Adrenal gland (tissue), 5 donors: ENCODE measurements at regions not wholly inside any gene's neighbourhood (a gene's known extent, or its start where the extent isn't known, plus 50 kb on each side); places are given as distances from the start of the nearest gene placed in this dataset.

Source experiments
- CTCF ChIP-seq, 6 experiments: fragments of 450-650 bp in 4 of 6; fragments of 200-600 bp in 2 of 6; sonication (generic) in 1 of 6; IDR thresholded peaks; 1 replicate in 5 of 6; 2 replicates in 1 of 6; pipeline versions ENCODE4 v1.5.1 to v1.8.0; 2016 to 2021; ENCODE audit warnings: antibody characterized with exemption in 6 of 6, mild to moderate bottlenecking in 2 of 6, moderate library complexity in 1 of 6
- POLR2A ChIP-seq, 2 donors: fragments of 450-650 bp; IDR thresholded peaks; one replicate each; pipeline ENCODE4 v1.6.1; 2017; ENCODE audit warnings: antibody characterized with exemption in 2 of 2, mild to moderate bottlenecking in 2 of 2, moderate library complexity in 1 of 2
- donor health status: DM: no; HTN: no; CAD: no.

- no peak for TF ChIP-seq POLR2A (IDR thresholded peaks at IDR 0.05)
- TF ChIP-seq CTCF (IDR thresholded peaks at IDR 0.05) = no peak
Observed at GRCh38 chr3:106129939-106130338, 261.1 kb upstream of the CBLB start.
